ENCODE measurements at regions not wholly inside any gene's neighbourhood (a gene's known extent, or its start where the extent isn't known, plus 50 kb on each side); places are given as distances from the start of the nearest gene placed in this dataset.

DNA sequence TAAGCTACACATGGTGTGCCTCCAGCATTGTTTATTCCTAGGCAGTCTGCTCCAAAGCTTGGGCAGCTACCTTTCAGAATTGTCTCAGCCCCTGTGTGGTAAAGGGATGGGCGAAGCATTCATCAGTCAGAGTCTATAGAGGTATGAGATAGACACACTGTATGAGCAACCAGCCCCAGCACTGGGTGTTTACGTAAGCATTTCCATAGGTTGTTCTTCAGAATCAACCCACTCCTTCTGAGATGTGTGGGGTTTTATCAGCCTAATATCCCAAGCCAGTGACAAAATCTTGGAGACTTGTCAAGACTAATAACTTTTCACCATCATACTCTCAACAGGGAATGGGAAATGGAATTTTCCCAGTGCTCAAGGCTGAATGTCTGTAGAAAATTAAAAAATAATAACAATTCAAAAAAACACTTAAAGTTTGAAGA is 98.2 kb downstream of the BTG1 start:
- Mint-ChIP-seq H3K36me3 (peaks cover 19% of the 10 kb centered on the region), H3K4me1 (peaks cover 43 to 94% (median 69%) of the 10 kb centered on the region in 4 donors), H3K9me3 (peaks cover 0 to 13% (median 0%) of the 10 kb centered on the region in 7 donors), H3K27me3 (no peaks in the 10 kb centered on the region), H3K4me3 (peak overlapping the region; percentile 73 to 82 (median 76)), H3K27ac (peak overlapping the region; percentile 89 to 97 (median 92))
- Histone ChIP-seq H3K4me3 (ENCODE audit: low read depth, low read length) (peak overlapping the region; percentile 82), H3K4me1 (ENCODE audit: control insufficient read depth, insufficient read depth, low read length, poor library complexity, severe bottlenecking) (peaks cover 43% of the 10 kb centered on the region), H3K36me3 (ENCODE audit: control insufficient read depth, insufficient read depth, low read length) (no peaks in the 10 kb centered on the region), H3K27ac (ENCODE audit: insufficient read depth, low read length, poor library complexity, severe bottlenecking) (peak overlapping the region; percentile 61), H3K9me3 (ENCODE audit: control insufficient read depth in 2 of 2, low read length in 2 of 2) (no peaks in the 10 kb centered on the region), H3K27me3 (ENCODE audit: control insufficient read depth, insufficient read depth, low read length) (no peaks in the 10 kb centered on the region)
- DNase-seq, result no peak
- peak; percentile 42 to 58 for ATAC-seq (ENCODE audit: low read depth in 2 of 2)

DNA sequence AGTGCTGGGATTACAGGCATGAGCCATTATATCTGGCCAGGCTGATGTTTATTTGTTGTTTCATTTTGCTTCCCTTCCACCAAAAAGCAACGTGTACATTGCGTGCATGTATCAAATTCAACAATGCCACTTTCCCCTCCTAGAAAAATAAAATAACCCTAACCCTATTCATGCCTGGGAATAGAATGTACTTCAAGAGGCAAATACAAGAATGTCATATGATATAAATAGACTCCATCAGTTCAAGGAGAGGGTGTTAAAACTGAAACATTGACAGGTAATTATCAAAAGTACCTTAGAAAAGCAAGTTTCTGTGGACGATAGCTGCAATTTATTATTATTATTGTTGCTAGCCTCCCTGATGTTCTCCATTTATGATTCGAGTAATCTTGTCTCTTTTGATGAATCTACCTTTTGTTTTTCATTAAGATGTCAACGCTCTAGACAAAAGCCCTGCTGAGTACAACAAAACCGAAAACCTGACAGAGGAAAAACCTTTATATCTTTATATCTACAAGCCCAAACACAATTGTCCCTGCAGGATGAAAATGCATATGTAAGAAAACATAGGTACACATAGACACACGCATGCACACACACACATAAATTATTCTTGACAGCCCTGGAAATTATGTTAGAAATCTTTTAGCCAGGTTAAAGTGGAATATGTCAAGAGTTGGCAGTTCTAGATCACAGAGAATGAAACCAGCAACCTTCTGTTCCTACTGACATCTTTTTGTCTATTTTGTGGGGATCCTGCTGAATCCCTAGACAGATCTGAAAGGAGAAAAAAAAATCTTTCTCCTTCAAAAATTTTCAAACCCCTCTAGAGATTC is 98.9 kb downstream of the BTG1 start:
- no peak for ATAC-seq (ENCODE audit: low read depth in 2 of 2)
- peaks cover 13% of the 10 kb centered on the region for H3K36me3 Mint-ChIP-seq
- H3K4me1 ChIP-seq (ENCODE audit: control insufficient read depth, insufficient read depth, low read length, poor library complexity, severe bottlenecking), result peaks cover 46% of the 10 kb centered on the region
- H3K27ac ChIP-seq (ENCODE audit: insufficient read depth, low read length, poor library complexity, severe bottlenecking), result peak overlapping the region; percentile 61
- H3K4me1 Mint-ChIP-seq, result peaks cover 41 to 94% (median 72%) of the 10 kb centered on the region in 4 donors
- H3K4me3 Mint-ChIP-seq, result peak overlapping the region; percentile 73 to 82 (median 76)
- no peaks in the 10 kb centered on the region for H3K9me3 ChIP-seq (ENCODE audit: control insufficient read depth in 2 of 2, low read length in 2 of 2)
- peak overlapping the region; percentile 82 for H3K4me3 ChIP-seq (ENCODE audit: low read depth, low read length)
- H3K27me3 Mint-ChIP-seq, result no peaks in the 10 kb centered on the region
- H3K27me3 ChIP-seq (ENCODE audit: control insufficient read depth, insufficient read depth, low read length), result no peaks in the 10 kb centered on the region
- peaks cover 0 to 13% (median 0%) of the 10 kb centered on the region in 7 donors for H3K9me3 Mint-ChIP-seq
- no peaks in the 10 kb centered on the region for H3K36me3 ChIP-seq (ENCODE audit: control insufficient read depth, insufficient read depth, low read length)
- peak overlapping the region; percentile 89 to 97 (median 92) for H3K27ac Mint-ChIP-seq
- DNase-seq, result no peak

DNA sequence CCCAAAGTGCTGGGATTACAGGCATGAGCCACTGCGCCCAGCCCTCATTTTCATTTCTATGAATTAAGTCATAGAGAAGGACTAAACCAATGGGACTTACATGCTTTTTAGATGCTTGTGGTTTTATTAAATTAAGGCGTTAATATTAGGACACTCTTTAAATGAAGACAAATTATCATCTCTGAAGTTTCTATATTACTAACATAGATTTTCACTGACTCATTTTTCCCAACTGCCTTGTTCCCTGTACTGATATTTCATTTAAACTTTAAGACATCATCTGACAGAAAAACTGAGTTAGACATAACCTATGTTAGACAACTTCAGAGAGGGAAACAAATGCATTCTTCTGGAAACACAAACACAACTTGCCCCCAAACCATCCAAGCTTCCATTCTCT is 99.8 kb downstream of the BTG1 start:
- no peak for DNase-seq
- Mint-ChIP-seq H3K4me3 (peak overlapping the region; percentile 73 to 82 (median 76)), H3K36me3 (peaks cover 14% of the 10 kb centered on the region), H3K9me3 (peaks cover 0 to 13% (median 0%) of the 10 kb centered on the region in 7 donors), H3K27me3 (no peaks in the 10 kb centered on the region), H3K4me1 (peaks cover 46 to 94% (median 76%) of the 10 kb centered on the region in 4 donors), H3K27ac (peak overlapping the region; percentile 89 to 97 (median 92))
- no peak for ATAC-seq (ENCODE audit: low read depth in 2 of 2)
- H3K27ac ChIP-seq (ENCODE audit: insufficient read depth, low read length, poor library complexity, severe bottlenecking), result peak overlapping the region; percentile 61
- no peaks in the 10 kb centered on the region for H3K36me3 ChIP-seq (ENCODE audit: control insufficient read depth, insufficient read depth, low read length)
- peaks cover 45% of the 10 kb centered on the region for H3K4me1 ChIP-seq (ENCODE audit: control insufficient read depth, insufficient read depth, low read length, poor library complexity, severe bottlenecking)
- no peaks in the 10 kb centered on the region for H3K9me3 ChIP-seq (ENCODE audit: control insufficient read depth in 2 of 2, low read length in 2 of 2)
- no peaks in the 10 kb centered on the region for H3K27me3 ChIP-seq (ENCODE audit: control insufficient read depth, insufficient read depth, low read length)
- peak overlapping the region; percentile 82 for H3K4me3 ChIP-seq (ENCODE audit: low read depth, low read length)

DNA sequence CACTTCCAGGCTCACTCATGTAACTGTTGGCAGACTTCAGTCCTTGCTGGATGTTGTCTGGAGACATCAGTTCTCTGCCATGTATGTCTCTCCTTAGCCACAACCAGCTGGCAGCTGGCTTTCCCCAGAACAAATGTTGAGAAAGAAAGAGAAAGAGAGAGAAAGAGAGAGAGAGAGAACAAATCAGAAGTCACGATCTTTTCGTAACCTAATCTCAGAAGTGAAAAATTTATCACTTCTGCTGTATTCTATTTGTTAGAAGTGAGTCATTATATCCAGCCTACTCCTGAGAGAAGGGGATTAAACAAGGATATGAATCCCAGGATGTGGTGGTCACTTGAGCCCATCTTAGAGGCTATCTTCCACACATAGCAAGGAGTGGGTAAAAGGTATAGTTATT is 101.2 kb downstream of the BTG1 start:
- no peaks in the 10 kb centered on the region for H3K36me3 ChIP-seq (ENCODE audit: control insufficient read depth, insufficient read depth, low read length)
- ATAC-seq (ENCODE audit: low read depth in 2 of 2) (no peak), DNase-seq (no peak)
- H3K36me3 Mint-ChIP-seq, result peaks cover 13% of the 10 kb centered on the region
- peaks cover 43 to 92% (median 75%) of the 10 kb centered on the region in 4 donors for H3K4me1 Mint-ChIP-seq
- H3K9me3 Mint-ChIP-seq, result peaks cover 0 to 13% (median 0%) of the 10 kb centered on the region in 7 donors
- peak overlapping the region in 2 of 4 donors; percentile 31 to 44 for H3K4me3 Mint-ChIP-seq
- H3K27ac ChIP-seq (ENCODE audit: insufficient read depth, low read length, poor library complexity, severe bottlenecking), result no peak overlapping the region
- H3K27me3 Mint-ChIP-seq, result no peaks in the 10 kb centered on the region
- H3K27ac Mint-ChIP-seq, result peak overlapping the region; percentile 45 to 63 (median 52)
- H3K9me3 ChIP-seq (ENCODE audit: control insufficient read depth in 2 of 2, low read length in 2 of 2), result no peaks in the 10 kb centered on the region
- H3K4me3 ChIP-seq (ENCODE audit: low read depth, low read length), result peak overlapping the region; percentile 33
- H3K4me1 ChIP-seq (ENCODE audit: control insufficient read depth, insufficient read depth, low read length, poor library complexity, severe bottlenecking), result peaks cover 46% of the 10 kb centered on the region
- H3K27me3 ChIP-seq (ENCODE audit: control insufficient read depth, insufficient read depth, low read length), result no peaks in the 10 kb centered on the region

DNA sequence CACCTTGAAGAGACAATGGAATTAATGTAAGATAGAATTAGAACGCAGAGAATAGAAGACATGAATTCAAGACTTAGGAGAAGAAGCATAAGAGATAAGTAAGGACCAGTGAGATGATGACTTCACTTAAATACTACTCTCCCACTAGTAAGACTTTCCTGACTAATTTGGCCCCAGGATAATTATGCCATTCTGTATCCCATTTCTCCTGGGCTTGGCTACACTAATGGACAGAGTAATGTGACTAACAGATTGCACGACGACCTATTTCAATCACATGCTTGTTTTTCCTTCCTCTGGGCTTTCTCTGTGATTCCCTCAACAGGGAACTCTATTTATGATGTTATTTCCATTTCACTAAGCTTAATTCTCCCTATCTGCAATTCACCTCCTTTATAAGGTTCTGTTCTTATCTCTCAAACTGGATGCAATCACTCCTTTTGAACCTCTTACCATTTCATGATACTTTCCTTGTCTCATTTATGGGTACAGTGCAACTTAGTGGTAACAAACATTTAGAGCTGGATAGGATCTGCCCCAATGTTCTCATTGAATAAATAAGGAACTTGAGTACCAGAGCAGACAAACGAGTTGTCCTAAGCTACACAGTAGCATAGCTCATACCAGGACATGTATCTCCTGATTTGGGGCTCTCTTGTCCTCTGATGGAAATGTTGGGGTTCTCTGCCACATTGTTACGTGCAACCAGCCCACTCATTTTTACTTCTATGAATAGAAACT is 102.7 kb downstream of the BTG1 start:
- Histone ChIP-seq H3K27me3 (ENCODE audit: control insufficient read depth, insufficient read depth, low read length) (no peaks in the 10 kb centered on the region), H3K9me3 (ENCODE audit: control insufficient read depth in 2 of 2, low read length in 2 of 2) (no peaks in the 10 kb centered on the region), H3K4me1 (ENCODE audit: control insufficient read depth, insufficient read depth, low read length, poor library complexity, severe bottlenecking) (peaks cover 54% of the 10 kb centered on the region), H3K36me3 (ENCODE audit: control insufficient read depth, insufficient read depth, low read length) (no peaks in the 10 kb centered on the region), H3K4me3 (ENCODE audit: low read depth, low read length) (no peak overlapping the region), H3K27ac (ENCODE audit: insufficient read depth, low read length, poor library complexity, severe bottlenecking) (no peak overlapping the region)
- peaks cover 0 to 7% (median 0%) of the 10 kb centered on the region in 7 donors for H3K9me3 Mint-ChIP-seq
- ATAC-seq (ENCODE audit: low read depth in 2 of 2), result no peak
- no peak for DNase-seq
- H3K4me1 Mint-ChIP-seq, result peaks cover 35 to 91% (median 69%) of the 10 kb centered on the region in 4 donors
- no peaks in the 10 kb centered on the region for H3K27me3 Mint-ChIP-seq
- peak overlapping the region in 2 of 3 donors; percentile 5 to 31 for H3K27ac Mint-ChIP-seq
- peaks cover 3% of the 10 kb centered on the region for H3K36me3 Mint-ChIP-seq
- peak overlapping the region in 3 of 4 donors; percentile 2 to 35 (median 13) for H3K4me3 Mint-ChIP-seq

DNA sequence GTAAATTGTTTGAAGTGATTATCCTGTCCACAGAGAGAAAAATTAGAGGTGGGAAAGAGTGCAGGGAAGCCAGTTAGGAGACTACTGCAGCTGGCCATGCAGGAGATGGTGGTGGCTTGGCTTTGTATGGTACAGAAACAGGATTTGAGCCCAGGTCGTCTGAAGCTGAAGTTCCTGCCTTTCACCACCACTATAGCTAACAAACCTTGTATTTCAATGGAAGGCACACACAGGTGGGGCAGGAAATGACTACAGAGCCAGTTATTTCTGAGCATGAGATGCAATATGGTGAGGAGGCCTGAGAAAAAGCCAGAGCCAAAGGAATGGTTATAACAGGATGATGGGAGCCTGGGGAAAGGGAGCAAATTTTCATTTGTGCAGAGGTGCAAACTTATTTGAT is 103.9 kb downstream of the BTG1 start:
- peak; percentile 85 to 93 for ATAC-seq (ENCODE audit: low read depth in 2 of 2)
- Mint-ChIP-seq H3K27ac (peak overlapping the region; percentile 74 to 92 (median 80)), H3K9me3 (peaks cover 0 to 7% (median 0%) of the 10 kb centered on the region in 7 donors), H3K4me1 (peaks cover 40 to 91% (median 70%) of the 10 kb centered on the region in 4 donors), H3K27me3 (no peaks in the 10 kb centered on the region), H3K36me3 (peaks cover 3% of the 10 kb centered on the region), H3K4me3 (peak overlapping the region in 3 of 4 donors; percentile 46 to 81 (median 69))
- peaks cover 54% of the 10 kb centered on the region for H3K4me1 ChIP-seq (ENCODE audit: control insufficient read depth, insufficient read depth, low read length, poor library complexity, severe bottlenecking)
- no peaks in the 10 kb centered on the region for H3K9me3 ChIP-seq (ENCODE audit: control insufficient read depth in 2 of 2, low read length in 2 of 2)
- H3K27ac ChIP-seq (ENCODE audit: insufficient read depth, low read length, poor library complexity, severe bottlenecking), result no peak overlapping the region
- peak overlapping the region; percentile 47 for H3K4me3 ChIP-seq (ENCODE audit: low read depth, low read length)
- H3K27me3 ChIP-seq (ENCODE audit: control insufficient read depth, insufficient read depth, low read length), result no peaks in the 10 kb centered on the region
- DNase-seq, result peak in 2 of 3 donors; percentile 56 to 84
- no peaks in the 10 kb centered on the region for H3K36me3 ChIP-seq (ENCODE audit: control insufficient read depth, insufficient read depth, low read length)

DNA sequence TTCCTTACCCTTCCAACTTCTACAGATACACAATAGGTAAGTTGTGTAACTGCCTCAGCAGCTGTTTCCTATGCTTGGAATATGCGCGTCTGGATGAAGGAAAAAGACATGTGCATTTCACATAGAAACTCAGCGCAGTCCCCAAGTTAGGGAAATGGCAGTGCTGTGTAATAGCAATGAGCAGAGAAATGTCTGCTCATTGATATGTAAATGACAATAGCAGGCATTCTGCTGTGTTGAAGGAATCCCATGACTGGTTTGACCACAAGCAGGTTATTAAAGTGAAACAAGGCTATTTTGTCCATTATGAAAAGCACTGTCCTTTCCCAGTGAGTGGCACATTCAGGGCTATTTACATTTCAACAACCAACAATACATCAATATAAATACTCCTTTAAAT is 106.6 kb downstream of the BTG1 start:
- no peak for DNase-seq
- H3K36me3 Mint-ChIP-seq, result peaks cover 7% of the 10 kb centered on the region
- Histone ChIP-seq H3K4me3 (ENCODE audit: low read depth, low read length) (no peak overlapping the region), H3K27ac (ENCODE audit: insufficient read depth, low read length, poor library complexity, severe bottlenecking) (no peak overlapping the region), H3K36me3 (ENCODE audit: control insufficient read depth, insufficient read depth, low read length) (no peaks in the 10 kb centered on the region), H3K27me3 (ENCODE audit: control insufficient read depth, insufficient read depth, low read length) (no peaks in the 10 kb centered on the region), H3K4me1 (ENCODE audit: control insufficient read depth, insufficient read depth, low read length, poor library complexity, severe bottlenecking) (peaks cover 67% of the 10 kb centered on the region), H3K9me3 (ENCODE audit: control insufficient read depth in 2 of 2, low read length in 2 of 2) (no peaks in the 10 kb centered on the region)
- H3K4me1 Mint-ChIP-seq, result peaks cover 54 to 95% (median 74%) of the 10 kb centered on the region in 4 donors
- no peak for ATAC-seq (ENCODE audit: low read depth in 2 of 2)
- H3K27me3 Mint-ChIP-seq, result no peaks in the 10 kb centered on the region
- H3K27ac Mint-ChIP-seq, result no peak overlapping the region
- H3K4me3 Mint-ChIP-seq, result peak overlapping the region in 1 of 4 donors; percentile 27
- peaks cover 0 to 7% (median 0%) of the 10 kb centered on the region in 7 donors for H3K9me3 Mint-ChIP-seq
